Esophagus squamous epithelium (tissue), 4 donors: ENCODE measurements at regions not wholly inside any gene's neighbourhood (a gene's known extent, or its start where the extent isn't known, plus 50 kb on each side); places are given as distances from the start of the nearest gene placed in this dataset.

Experiments used
- POLR2A ChIP-seq, 4 donors: fragments of 450-650 bp; IDR thresholded peaks; one replicate each; pipeline ENCODE4 v1.6.1; 2017; ENCODE audit warnings: antibody characterized with exemption in 4 of 4, mild to moderate bottlenecking in 4 of 4, moderate library complexity in 3 of 4
- TF ChIP-seq, protein P1 (sequence below), 6 experiments: fragments of 450-650 bp in 4 of 6; fragments of 200-600 bp in 2 of 6; sonication (generic) in 2 of 6; IDR thresholded peaks; one replicate each; pipeline ENCODE4 v1.5.1; 2016 to 2019; ENCODE audit warnings: antibody characterized with exemption in 6 of 6, mild to moderate bottlenecking in 4 of 6, moderate library complexity in 4 of 6

GRCh38 chr1:116257836-116258235 lies 115.2 kb upstream of the ATP1A1 start:
- TF ChIP-seq, protein P1, sequence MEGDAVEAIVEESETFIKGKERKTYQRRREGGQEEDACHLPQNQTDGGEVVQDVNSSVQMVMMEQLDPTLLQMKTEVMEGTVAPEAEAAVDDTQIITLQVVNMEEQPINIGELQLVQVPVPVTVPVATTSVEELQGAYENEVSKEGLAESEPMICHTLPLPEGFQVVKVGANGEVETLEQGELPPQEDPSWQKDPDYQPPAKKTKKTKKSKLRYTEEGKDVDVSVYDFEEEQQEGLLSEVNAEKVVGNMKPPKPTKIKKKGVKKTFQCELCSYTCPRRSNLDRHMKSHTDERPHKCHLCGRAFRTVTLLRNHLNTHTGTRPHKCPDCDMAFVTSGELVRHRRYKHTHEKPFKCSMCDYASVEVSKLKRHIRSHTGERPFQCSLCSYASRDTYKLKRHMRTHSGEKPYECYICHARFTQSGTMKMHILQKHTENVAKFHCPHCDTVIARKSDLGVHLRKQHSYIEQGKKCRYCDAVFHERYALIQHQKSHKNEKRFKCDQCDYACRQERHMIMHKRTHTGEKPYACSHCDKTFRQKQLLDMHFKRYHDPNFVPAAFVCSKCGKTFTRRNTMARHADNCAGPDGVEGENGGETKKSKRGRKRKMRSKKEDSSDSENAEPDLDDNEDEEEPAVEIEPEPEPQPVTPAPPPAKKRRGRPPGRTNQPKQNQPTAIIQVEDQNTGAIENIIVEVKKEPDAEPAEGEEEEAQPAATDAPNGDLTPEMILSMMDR (IDR thresholded peaks at IDR 0.05), result no peak
- TF ChIP-seq POLR2A (IDR thresholded peaks at IDR 0.05), result no peak
